ENCODE measurements at regions not wholly inside any gene's neighbourhood (a gene's known extent, or its start where the extent isn't known, plus 50 kb on each side); places are given as distances from the start of the nearest gene placed in this dataset.

- no peak overlapping the region for H3K27ac ChIP-seq (ENCODE audit: low read depth, low read length)
- H2BK12ac ChIP-seq (ENCODE audit: low read depth, low read length): no peak overlapping the region
- H3K79me1 ChIP-seq (ENCODE audit: low read depth, low read length): no peaks in the 10 kb centered on the region
- H4K8ac ChIP-seq (ENCODE audit: extremely low read depth, insufficient read depth, low read length): no peak overlapping the region
- no peak overlapping the region for H3K4me2 ChIP-seq (ENCODE audit: insufficient read depth in 1 of 2, low read depth in 2 of 2, low read length in 2 of 2)
- ChIA-PET POLR2A (ENCODE audit: partially characterized antibody) (interaction anchor here (0.7 kb wide), 1 partner anchor 16 kb away, joined by 3 read pairs; no protein-coding TSS in a partner anchor), CTCF (ENCODE audit: partially characterized antibody) (no interaction called here)
- no peaks in the 10 kb centered on the region for H3K79me2 ChIP-seq (ENCODE audit: control insufficient read depth in 1 of 2, insufficient read depth in 2 of 2, low read length in 2 of 2)
- no peaks in the 10 kb centered on the region for H3K27me3 ChIP-seq (replicated peaks in 1 of 4; ENCODE audit: control insufficient read depth in 3 of 4, extremely low read depth in 1 of 4, insufficient read depth in 3 of 4, low read length in 3 of 4)
- H3K14ac ChIP-seq (ENCODE audit: insufficient read length): no peak overlapping the region
- H3K36me3 ChIP-seq (ENCODE audit: control insufficient read depth in 2 of 4, insufficient read depth in 4 of 4, low read length in 3 of 4): no peaks in the 10 kb centered on the region; a peak in 1 of 8 replicates
- FAIRE-seq (no peak), DNase-seq (ENCODE audit: low read depth in 1 of 2, low spot score in 2 of 2) (no peak)
- H3K9ac ChIP-seq (replicated peaks in 1 of 4; ENCODE audit: extremely low read depth in 1 of 4, low read depth in 3 of 4, low read length in 3 of 4): no peak overlapping the region
- no peak overlapping the region for H3K4me3 ChIP-seq (ENCODE audit: extremely low read depth in 1 of 4, insufficient read depth in 2 of 4, low read depth in 3 of 4, low read length in 4 of 4)
- H3K56ac ChIP-seq (replicated peaks; ENCODE audit: insufficient read length, low read depth, low read length): no peak overlapping the region
- H2BK5ac ChIP-seq (ENCODE audit: low read depth, low read length): no peak overlapping the region
- no peak overlapping the region for H2BK120ac ChIP-seq (replicated peaks; ENCODE audit: low read depth, low read length)
- no peak overlapping the region for H4K5ac ChIP-seq (ENCODE audit: insufficient read length, low read depth, low read length)
- no peak overlapping the region for H4K91ac ChIP-seq (replicated peaks; ENCODE audit: insufficient read length, low read length)
- H2BK20ac ChIP-seq (ENCODE audit: low read length): no peak overlapping the region
- H2AFZ ChIP-seq (ENCODE audit: low read length): no peak overlapping the region
- peaks cover 4 to 6% of the 10 kb centered on the region in 2 experiments; a peak in 2 of 4 replicates for H3K9me3 ChIP-seq (ENCODE audit: insufficient read depth in 2 of 2, low read depth in 1 of 2, low read length in 1 of 2)
- H3K4me1 ChIP-seq (replicated peaks in 1 of 4; ENCODE audit: control insufficient read depth in 3 of 4, insufficient read depth in 4 of 4, low read length in 3 of 4): no peaks in the 10 kb centered on the region
- no peaks in the 10 kb centered on the region for H3K23me2 ChIP-seq (ENCODE audit: low read depth, low read length)
- no peak overlapping the region for H2AK5ac ChIP-seq (ENCODE audit: low read depth, low read length)
- no peak overlapping the region for H3K18ac ChIP-seq (ENCODE audit: extremely low read depth, low read length)
- no peaks in the 10 kb centered on the region for H4K20me1 ChIP-seq (replicated peaks in 1 of 2; ENCODE audit: control insufficient read depth in 1 of 2, insufficient read depth in 2 of 2, low read length in 2 of 2)
- no peak overlapping the region for H3K4ac ChIP-seq (replicated peaks; ENCODE audit: insufficient read length, low read depth, low read length)
- no peak overlapping the region for H2BK15ac ChIP-seq (ENCODE audit: low read length)
- H3K23ac ChIP-seq (ENCODE audit: insufficient read length): no peak overlapping the region
- TF ChIP-seq RAD21 (IDR thresholded peaks at IDR 0.05 in 1 of 2, conservative IDR thresholded peaks at IDR 0.05 in 1 of 2; ENCODE audit: low read depth in 2 of 2, low read length in 2 of 2) (no peak), EZH2 (IDR thresholded peaks at IDR 0.05; ENCODE audit: low read depth, low read length, severe bottlenecking) (no peak), SRF (IDR thresholded peaks at IDR 0.05; ENCODE audit: low read depth, low read length) (no peak), PHF8 (conservative IDR thresholded peaks at IDR 0.05; ENCODE audit: low read depth, low read length) (no peak), ATF2 (IDR thresholded peaks at IDR 0.05; ENCODE audit: low read length) (no peak), CHD2 (IDR thresholded peaks at IDR 0.05; ENCODE audit: low read length) (no peak), NANOG (IDR thresholded peaks at IDR 0.05; ENCODE audit: insufficient read depth, low read depth, low read length, poor library complexity, severe bottlenecking) (no peak), NRF1 (IDR thresholded peaks at IDR 0.05; ENCODE audit: low read depth, low read length) (no peak), POU5F1 (IDR thresholded peaks at IDR 0.05; ENCODE audit: low read depth, low read length) (no peak), CBX5 (IDR thresholded peaks at IDR 0.05; ENCODE audit: low read depth, low read length) (no peak), TBP (IDR thresholded peaks at IDR 0.05; ENCODE audit: low read depth, low read length) (no peak), TAF1 (IDR thresholded peaks at IDR 0.05; ENCODE audit: low read depth, low read length) (no peak)
- TF ChIP-seq, protein P1, sequence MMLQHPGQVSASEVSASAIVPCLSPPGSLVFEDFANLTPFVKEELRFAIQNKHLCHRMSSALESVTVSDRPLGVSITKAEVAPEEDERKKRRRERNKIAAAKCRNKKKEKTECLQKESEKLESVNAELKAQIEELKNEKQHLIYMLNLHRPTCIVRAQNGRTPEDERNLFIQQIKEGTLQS (IDR thresholded peaks at IDR 0.05; ENCODE audit: insufficient read depth, low read depth, low read length): no peak
Measured at GRCh38 chr6:65900928-65901327, 193.9 kb upstream of the EYS start.

Measured in H1 (cell line).